Loucy (cell line): ENCODE measurements at regions not wholly inside any gene's neighbourhood (a gene's known extent, or its start where the extent isn't known, plus 50 kb on each side); places are given as distances from the start of the nearest gene placed in this dataset.

Experiments used
- EZH2phosphoT487 ChIP-seq: fragments of 200-600 bp; IDR thresholded peaks from 2 replicates; pipeline ENCODE4 v1.6.1; 2018; ENCODE audit warnings: antibody characterized with exemption, mild to moderate bottlenecking, moderate library complexity, borderline replicate concordance
- TF ChIP-seq, protein P1 (sequence below): fragments of 200-600 bp; sonication (generic); conservative IDR thresholded peaks from 2 replicates; pipeline ENCODE4 v1.5.1; 2014; ENCODE audit warnings: mild to moderate bottlenecking, antibody characterized with exemption, low read length

DNA sequence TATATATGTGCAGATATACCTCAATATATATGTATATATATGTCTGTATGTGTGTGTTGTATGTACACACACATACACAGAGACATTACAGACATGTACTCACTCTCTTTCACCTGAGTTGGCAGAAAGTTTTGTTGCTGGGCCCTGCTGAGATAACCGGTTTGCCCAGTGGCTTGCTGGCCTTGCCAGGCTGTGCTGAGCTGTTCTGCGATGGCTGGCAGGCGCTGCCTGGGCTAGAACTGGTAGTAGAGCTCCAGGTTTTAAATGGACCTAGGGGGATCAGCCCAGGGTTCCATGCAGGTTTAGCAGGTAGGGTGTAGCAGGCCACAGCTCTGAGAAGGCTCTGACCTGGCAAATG, 394.3 kb downstream of the GADD45G start:
- no peak for TF ChIP-seq EZH2phosphoT487
- TF ChIP-seq, protein P1, sequence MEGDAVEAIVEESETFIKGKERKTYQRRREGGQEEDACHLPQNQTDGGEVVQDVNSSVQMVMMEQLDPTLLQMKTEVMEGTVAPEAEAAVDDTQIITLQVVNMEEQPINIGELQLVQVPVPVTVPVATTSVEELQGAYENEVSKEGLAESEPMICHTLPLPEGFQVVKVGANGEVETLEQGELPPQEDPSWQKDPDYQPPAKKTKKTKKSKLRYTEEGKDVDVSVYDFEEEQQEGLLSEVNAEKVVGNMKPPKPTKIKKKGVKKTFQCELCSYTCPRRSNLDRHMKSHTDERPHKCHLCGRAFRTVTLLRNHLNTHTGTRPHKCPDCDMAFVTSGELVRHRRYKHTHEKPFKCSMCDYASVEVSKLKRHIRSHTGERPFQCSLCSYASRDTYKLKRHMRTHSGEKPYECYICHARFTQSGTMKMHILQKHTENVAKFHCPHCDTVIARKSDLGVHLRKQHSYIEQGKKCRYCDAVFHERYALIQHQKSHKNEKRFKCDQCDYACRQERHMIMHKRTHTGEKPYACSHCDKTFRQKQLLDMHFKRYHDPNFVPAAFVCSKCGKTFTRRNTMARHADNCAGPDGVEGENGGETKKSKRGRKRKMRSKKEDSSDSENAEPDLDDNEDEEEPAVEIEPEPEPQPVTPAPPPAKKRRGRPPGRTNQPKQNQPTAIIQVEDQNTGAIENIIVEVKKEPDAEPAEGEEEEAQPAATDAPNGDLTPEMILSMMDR: no peak
